ENCODE measurements at regions not wholly inside any gene's neighbourhood (a gene's known extent, or its start where the extent isn't known, plus 50 kb on each side); places are given as distances from the start of the nearest gene placed in this dataset.

GRCh38 chr5:23446424-23446823, 61.0 kb upstream of the PRDM9 start:
- no peak for TF ChIP-seq POLR2A (IDR thresholded peaks at IDR 0.05; ENCODE audit: low read length)
- TF ChIP-seq GATA1 (IDR thresholded peaks at IDR 0.05; ENCODE audit: low read depth, low read length), result no peak
